ENCODE measurements at regions not wholly inside any gene's neighbourhood (a gene's known extent, or its start where the extent isn't known, plus 50 kb on each side); places are given as distances from the start of the nearest gene placed in this dataset.

GRCh38 chr10:53102424-53102823, 329.8 kb upstream of the MBL2 start:
- H3K4me3 Mint-ChIP-seq = no peak overlapping the region
- Histone ChIP-seq H4K20me1 (ENCODE audit: control insufficient read depth, insufficient read depth, insufficient read length) (no peaks in the 10 kb centered on the region), H3K56ac (ENCODE audit: insufficient read length, low read depth, low read length) (no peak overlapping the region), H3K4ac (ENCODE audit: low read depth, low read length) (no peak overlapping the region), H2BK15ac (ENCODE audit: low read depth, low read length) (no peak overlapping the region), H3K4me2 (ENCODE audit: insufficient read depth, insufficient read length, low read length) (no peak overlapping the region), H3K27me3 (ENCODE audit: insufficient read depth, low read length) (no peaks in the 10 kb centered on the region), H2BK20ac (ENCODE audit: low read depth, low read length, poor library complexity, severe bottlenecking) (no peak overlapping the region), H2AK5ac (ENCODE audit: insufficient read length, low read length) (no peak overlapping the region), H3T11ph (ENCODE audit: low read length) (no peak overlapping the region), H3K79me1 (ENCODE audit: insufficient read depth, low read depth, low read length, poor library complexity, severe bottlenecking) (no peaks in the 10 kb centered on the region), H3K9ac (ENCODE audit: extremely low read depth, insufficient read length, low read length) (no peak overlapping the region), H3K14ac (ENCODE audit: insufficient read depth, low read length) (no peak overlapping the region), H3K27ac (ENCODE audit: insufficient read length, low read depth, low read length) (no peak overlapping the region), H3K9me3 (ENCODE audit: control insufficient read depth, low read depth, low read length) (no peaks in the 10 kb centered on the region), H4K91ac (ENCODE audit: insufficient read length, low read depth, low read length) (no peak overlapping the region), H2BK12ac (ENCODE audit: insufficient read length, low read depth, low read length) (no peak overlapping the region), H3K23ac (ENCODE audit: insufficient read length, low read depth, low read length) (no peak overlapping the region), H3K18ac (ENCODE audit: insufficient read length, low read depth, low read length) (no peak overlapping the region), H4K8ac (replicated peaks; ENCODE audit: insufficient read length, low read depth, low read length) (no peak overlapping the region), H2AFZ (ENCODE audit: low read length) (no peak overlapping the region), H3K79me2 (ENCODE audit: insufficient read depth, low read length) (no peaks in the 10 kb centered on the region), H4K5ac (ENCODE audit: insufficient read length, low read depth, low read length) (no peak overlapping the region), H3K23me2 (ENCODE audit: insufficient read length, low read depth, low read length, poor library complexity, severe bottlenecking) (no peaks in the 10 kb centered on the region), H2BK5ac (ENCODE audit: insufficient read length, low read length) (no peak overlapping the region), H3K4me1 (ENCODE audit: insufficient read depth, low read length) (no peaks in the 10 kb centered on the region), H2BK120ac (ENCODE audit: low read depth, low read length, poor library complexity, severe bottlenecking) (no peak overlapping the region)
- peaks cover 17 to 19% of the 10 kb centered on the region in 2 experiments for H3K9me3 Mint-ChIP-seq
- TF ChIP-seq, protein P1, sequence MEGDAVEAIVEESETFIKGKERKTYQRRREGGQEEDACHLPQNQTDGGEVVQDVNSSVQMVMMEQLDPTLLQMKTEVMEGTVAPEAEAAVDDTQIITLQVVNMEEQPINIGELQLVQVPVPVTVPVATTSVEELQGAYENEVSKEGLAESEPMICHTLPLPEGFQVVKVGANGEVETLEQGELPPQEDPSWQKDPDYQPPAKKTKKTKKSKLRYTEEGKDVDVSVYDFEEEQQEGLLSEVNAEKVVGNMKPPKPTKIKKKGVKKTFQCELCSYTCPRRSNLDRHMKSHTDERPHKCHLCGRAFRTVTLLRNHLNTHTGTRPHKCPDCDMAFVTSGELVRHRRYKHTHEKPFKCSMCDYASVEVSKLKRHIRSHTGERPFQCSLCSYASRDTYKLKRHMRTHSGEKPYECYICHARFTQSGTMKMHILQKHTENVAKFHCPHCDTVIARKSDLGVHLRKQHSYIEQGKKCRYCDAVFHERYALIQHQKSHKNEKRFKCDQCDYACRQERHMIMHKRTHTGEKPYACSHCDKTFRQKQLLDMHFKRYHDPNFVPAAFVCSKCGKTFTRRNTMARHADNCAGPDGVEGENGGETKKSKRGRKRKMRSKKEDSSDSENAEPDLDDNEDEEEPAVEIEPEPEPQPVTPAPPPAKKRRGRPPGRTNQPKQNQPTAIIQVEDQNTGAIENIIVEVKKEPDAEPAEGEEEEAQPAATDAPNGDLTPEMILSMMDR (conservative IDR thresholded peaks at IDR 0.05) = no peak
- H3K27ac Mint-ChIP-seq = no peak overlapping the region
- H3K27me3 Mint-ChIP-seq (ENCODE audit: low read depth) = no peaks in the 10 kb centered on the region
- WGBS (ENCODE audit: extremely low coverage, insufficient read length, low lambda C conversion rate) = no CpG with 5 or more reads among the region's 4 CpGs
- peaks cover 9 to 32% (median 16%) of the 10 kb centered on the region in 3 experiments for H3K36me3 Mint-ChIP-seq (ENCODE audit: insufficient read depth in 1 of 3, low read depth in 3 of 3)
- no peak for DNase-seq
- peaks cover 0 to 4% of the 10 kb centered on the region in 2 experiments; a peak in 2 of 4 replicates for H3K4me1 Mint-ChIP-seq
